ENCODE measurements at regions not wholly inside any gene's neighbourhood (a gene's known extent, or its start where the extent isn't known, plus 50 kb on each side); places are given as distances from the start of the nearest gene placed in this dataset.

DNA sequence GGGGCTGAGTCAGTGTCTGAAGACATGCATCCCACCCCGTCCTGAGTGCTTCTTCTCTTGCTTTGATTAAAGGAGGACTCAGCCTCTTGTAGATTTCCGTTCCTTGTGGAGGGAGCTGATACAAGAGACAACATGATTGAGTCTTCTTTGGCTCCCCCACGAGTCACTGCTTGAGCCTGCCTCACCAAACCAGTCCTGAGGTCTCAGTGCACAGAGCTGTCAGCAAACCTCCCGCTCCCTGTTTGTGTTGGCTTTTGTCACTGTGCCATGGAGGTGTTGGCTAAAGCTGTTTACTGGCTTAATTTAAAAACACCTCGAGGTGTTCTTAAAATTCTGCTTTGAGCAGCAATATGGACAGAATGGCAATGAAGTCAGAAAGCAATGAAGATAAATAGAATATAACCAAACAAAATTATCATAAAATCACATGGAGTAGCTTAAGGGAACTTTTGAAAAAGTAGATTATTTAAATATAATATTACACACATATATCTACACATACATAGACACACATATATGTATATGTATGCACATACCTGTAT is 234.1 kb upstream of the ANKRD55 start:
- no peak for TF ChIP-seq POLR2A (IDR thresholded peaks at IDR 0.05; ENCODE audit: low read length)
- TF ChIP-seq GATA1 (IDR thresholded peaks at IDR 0.05; ENCODE audit: low read depth, low read length), result no peak

Data from erythroblast (primary cell).